NCI-H128 (cell line): ENCODE measurements at regions not wholly inside any gene's neighbourhood (a gene's known extent, or its start where the extent isn't known, plus 50 kb on each side); places are given as distances from the start of the nearest gene placed in this dataset.

ENCODE experiments used
- DNase-seq: peaks from one replicate; lab custom pipeline; 2025; ENCODE audit not compliant: unreplicated experiment; lab: John Stamatoyannopoulos, UW

GRCh38 chr5:21694567-21694966 lies 1158.6 kb downstream of the CDH12 start:
- no peak for DNase-seq

- DNase-seq: no peak
These were observed 1159.6 kb downstream of the CDH12 start for GRCh38 chr5:21693591-21693990.

GRCh38 chr5:21689587-21689986 lies 1163.6 kb downstream of the CDH12 start:
- no peak for DNase-seq

- no peak for DNase-seq
These were observed 1164.5 kb downstream of the CDH12 start for GRCh38 chr5:21688655-21689054.

- no peak for DNase-seq
These were observed 1165.5 kb downstream of the CDH12 start for GRCh38 chr5:21687621-21688020.

- no peak for DNase-seq
These were observed 1166.4 kb downstream of the CDH12 start for GRCh38 chr5:21686706-21687105.

- DNase-seq: no peak
These were observed 1167.6 kb downstream of the CDH12 start for GRCh38 chr5:21685522-21685921.

- no peak for DNase-seq
These were observed 1168.2 kb downstream of the CDH12 start for GRCh38 chr5:21684992-21685391.

- DNase-seq: no peak
These were observed 1171.2 kb downstream of the CDH12 start for GRCh38 chr5:21681911-21682310.

GRCh38 chr5:21680641-21681040 lies 1172.5 kb downstream of the CDH12 start:
- DNase-seq: no peak

- DNase-seq: no peak
These were observed 1172.9 kb downstream of the CDH12 start for GRCh38 chr5:21680196-21680595.

GRCh38 chr5:21678526-21678925 lies 1174.6 kb downstream of the CDH12 start:
- DNase-seq: no peak

GRCh38 chr5:21672911-21673310 lies 1180.2 kb downstream of the CDH12 start:
- no peak for DNase-seq

- no peak for DNase-seq
These were observed 1180.8 kb downstream of the CDH12 start for GRCh38 chr5:21672360-21672759.

- DNase-seq: no peak
These were observed 1187.6 kb downstream of the CDH12 start for GRCh38 chr5:21665524-21665923.

- no peak for DNase-seq
These were observed 1190.1 kb downstream of the CDH12 start for GRCh38 chr5:21663082-21663481.

GRCh38 chr5:21661184-21661583 lies 1192.0 kb downstream of the CDH12 start:
- DNase-seq: no peak

GRCh38 chr5:21654556-21654955 lies 1198.6 kb downstream of the CDH12 start:
- no peak for DNase-seq

GRCh38 chr5:21649969-21650368 lies 1203.2 kb downstream of the CDH12 start:
- DNase-seq: peak; percentile 37

GRCh38 chr5:21646469-21646868 lies 1206.7 kb downstream of the CDH12 start:
- no peak for DNase-seq

- DNase-seq: no peak
These were observed 1209.1 kb downstream of the CDH12 start for GRCh38 chr5:21644032-21644431.

GRCh38 chr5:21642312-21642711 lies 1210.8 kb downstream of the CDH12 start:
- DNase-seq: no peak

GRCh38 chr5:21623831-21624230 lies 1229.3 kb downstream of the CDH12 start:
- no peak for DNase-seq

GRCh38 chr5:21615195-21615765 lies 1237.9 kb downstream of the CDH12 start:
- DNase-seq: no peak
